Ishikawa (cell line): ENCODE measurements at regions not wholly inside any gene's neighbourhood (a gene's known extent, or its start where the extent isn't known, plus 50 kb on each side); places are given as distances from the start of the nearest gene placed in this dataset.

ENCODE experiments used
- CEBPB ChIP-seq: IDR thresholded peaks from 2 replicates; pipeline ENCODE4 v1.6.1; 2012
- CREB1 ChIP-seq: IDR thresholded peaks from 2 replicates; pipeline ENCODE4 v1.6.1; 2012; ENCODE audit warnings: low read depth
- EGR1 ChIP-seq: IDR thresholded peaks from 2 replicates; pipeline ENCODE4 v1.6.1; 2012
- EP300 ChIP-seq: IDR thresholded peaks from 2 replicates; pipeline ENCODE4 v1.6.1; 2012; ENCODE audit warnings: borderline replicate concordance
- FOXM1 ChIP-seq: IDR thresholded peaks from 2 replicates; pipeline ENCODE4 v1.6.1; 2012; ENCODE audit warnings: low read depth, borderline replicate concordance
- NFIC ChIP-seq: IDR thresholded peaks from 2 replicates; pipeline ENCODE4 v1.6.1; 2012
- RAD21 ChIP-seq: IDR thresholded peaks from 2 replicates; pipeline ENCODE4 v1.6.1; 2012; ENCODE audit warnings: low read depth
- TAF1 ChIP-seq: IDR thresholded peaks from 2 replicates; pipeline ENCODE4 v1.6.1; 2012; ENCODE audit warnings: low read depth, mild to moderate bottlenecking
- TCF12 ChIP-seq: IDR thresholded peaks from 2 replicates; pipeline ENCODE4 v1.6.1; 2012; ENCODE audit warnings: low read depth
- TEAD4 ChIP-seq: IDR thresholded peaks from 2 replicates; pipeline ENCODE4 v1.6.1; 2012
- YY1 ChIP-seq: IDR thresholded peaks from 2 replicates; pipeline ENCODE4 v1.6.1; 2012; ENCODE audit warnings: low read depth
- ZBTB7A ChIP-seq: IDR thresholded peaks from 2 replicates; pipeline ENCODE4 v1.6.1; 2012; ENCODE audit warnings: low read depth
- TF ChIP-seq, protein P1 (sequence below): IDR thresholded peaks from 2 replicates; pipeline ENCODE4 v1.6.1; 2012
- TF ChIP-seq, protein P2 (sequence below): IDR thresholded peaks from 2 replicates; pipeline ENCODE4 v1.6.1; 2012
- TF ChIP-seq, protein P3 (sequence below): IDR thresholded peaks from 2 replicates; pipeline ENCODE4 v1.6.1; 2012; ENCODE audit warnings: low read depth, mild to moderate bottlenecking

DNA sequence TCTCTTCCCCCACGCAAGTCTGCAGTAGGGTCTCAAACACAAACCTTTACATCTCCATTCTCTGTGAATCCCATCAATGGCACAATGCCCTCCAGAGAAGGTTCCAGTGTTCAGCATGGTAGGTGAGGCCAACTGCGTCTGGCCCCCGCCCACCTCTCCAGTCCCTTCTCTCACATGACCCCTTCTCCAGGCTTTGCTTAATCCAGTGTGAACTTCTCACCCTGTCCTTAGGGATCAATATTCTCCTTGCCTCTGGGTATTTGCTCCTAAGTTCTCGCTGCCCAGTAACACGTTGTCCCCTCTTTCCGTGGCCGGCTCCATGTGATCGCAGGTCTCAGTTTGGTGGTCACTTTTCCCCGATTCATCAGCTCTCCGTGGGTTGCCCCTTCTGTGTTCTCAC is 225.1 kb upstream of the PMEPA1 start:
- no peak for TF ChIP-seq RAD21
- TF ChIP-seq TAF1: no peak
- no peak for TF ChIP-seq YY1
- no peak for TF ChIP-seq CREB1
- TF ChIP-seq ZBTB7A: no peak
- TF ChIP-seq EP300: no peak
- TF ChIP-seq FOXM1: no peak
- TF ChIP-seq NFIC: no peak
- TF ChIP-seq, protein P1, sequence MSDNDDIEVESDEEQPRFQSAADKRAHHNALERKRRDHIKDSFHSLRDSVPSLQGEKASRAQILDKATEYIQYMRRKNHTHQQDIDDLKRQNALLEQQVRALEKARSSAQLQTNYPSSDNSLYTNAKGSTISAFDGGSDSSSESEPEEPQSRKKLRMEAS: no peak
- TF ChIP-seq TCF12: no peak
- no peak for TF ChIP-seq CEBPB
- TF ChIP-seq TEAD4: no peak
- no peak for TF ChIP-seq EGR1
- TF ChIP-seq, protein P2, sequence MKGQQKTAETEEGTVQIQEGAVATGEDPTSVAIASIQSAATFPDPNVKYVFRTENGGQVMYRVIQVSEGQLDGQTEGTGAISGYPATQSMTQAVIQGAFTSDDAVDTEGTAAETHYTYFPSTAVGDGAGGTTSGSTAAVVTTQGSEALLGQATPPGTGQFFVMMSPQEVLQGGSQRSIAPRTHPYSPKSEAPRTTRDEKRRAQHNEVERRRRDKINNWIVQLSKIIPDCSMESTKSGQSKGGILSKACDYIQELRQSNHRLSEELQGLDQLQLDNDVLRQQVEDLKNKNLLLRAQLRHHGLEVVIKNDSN: no peak

DNA sequence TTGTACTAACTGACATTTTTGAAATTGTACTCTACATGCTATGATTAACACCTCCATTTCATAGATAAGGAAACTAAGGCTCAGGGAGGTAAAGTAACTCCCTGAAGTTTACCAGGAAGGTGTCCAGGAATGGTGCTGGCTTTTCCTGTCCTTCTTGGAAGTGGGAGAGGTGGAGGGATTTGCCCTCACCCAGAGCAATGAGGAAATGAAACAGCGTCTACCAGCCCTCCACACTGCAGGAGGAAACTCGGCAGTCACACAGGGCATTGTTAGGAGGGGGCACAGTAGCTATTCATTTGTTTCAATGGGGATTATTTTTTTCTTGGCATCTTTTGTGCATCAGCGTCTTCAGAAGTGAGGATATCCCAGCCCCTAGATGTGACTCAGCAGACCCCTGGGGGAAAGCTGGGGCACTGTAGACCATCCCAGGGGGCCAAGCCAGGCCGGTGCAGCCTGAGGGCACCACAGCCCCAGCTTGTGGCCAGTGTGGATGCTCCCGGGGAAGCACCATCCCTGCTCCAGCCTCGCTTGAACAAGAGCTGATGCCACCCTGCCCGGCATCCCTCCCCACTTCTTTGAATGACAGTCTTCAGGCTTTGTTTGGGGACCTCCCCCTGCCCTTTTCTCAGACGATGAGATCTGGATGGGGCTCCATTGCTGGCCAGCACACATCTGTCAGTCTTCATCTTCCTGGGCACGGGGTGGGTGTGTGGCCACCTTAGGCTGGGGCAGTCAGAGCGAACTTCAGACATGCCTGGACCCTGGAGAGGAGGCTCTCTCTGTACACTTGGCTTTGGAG is 224.4 kb upstream of the PMEPA1 start:
- no peak for TF ChIP-seq CEBPB
- no peak for TF ChIP-seq YY1
- no peak for TF ChIP-seq EGR1
- TF ChIP-seq, protein P2: no peak
- no peak for TF ChIP-seq TEAD4
- no peak for TF ChIP-seq FOXM1
- TF ChIP-seq TAF1: no peak
- no peak for TF ChIP-seq EP300
- TF ChIP-seq NFIC: no peak
- TF ChIP-seq, protein P1: no peak
- TF ChIP-seq CREB1: no peak
- TF ChIP-seq TCF12: no peak
- TF ChIP-seq, protein P3, sequence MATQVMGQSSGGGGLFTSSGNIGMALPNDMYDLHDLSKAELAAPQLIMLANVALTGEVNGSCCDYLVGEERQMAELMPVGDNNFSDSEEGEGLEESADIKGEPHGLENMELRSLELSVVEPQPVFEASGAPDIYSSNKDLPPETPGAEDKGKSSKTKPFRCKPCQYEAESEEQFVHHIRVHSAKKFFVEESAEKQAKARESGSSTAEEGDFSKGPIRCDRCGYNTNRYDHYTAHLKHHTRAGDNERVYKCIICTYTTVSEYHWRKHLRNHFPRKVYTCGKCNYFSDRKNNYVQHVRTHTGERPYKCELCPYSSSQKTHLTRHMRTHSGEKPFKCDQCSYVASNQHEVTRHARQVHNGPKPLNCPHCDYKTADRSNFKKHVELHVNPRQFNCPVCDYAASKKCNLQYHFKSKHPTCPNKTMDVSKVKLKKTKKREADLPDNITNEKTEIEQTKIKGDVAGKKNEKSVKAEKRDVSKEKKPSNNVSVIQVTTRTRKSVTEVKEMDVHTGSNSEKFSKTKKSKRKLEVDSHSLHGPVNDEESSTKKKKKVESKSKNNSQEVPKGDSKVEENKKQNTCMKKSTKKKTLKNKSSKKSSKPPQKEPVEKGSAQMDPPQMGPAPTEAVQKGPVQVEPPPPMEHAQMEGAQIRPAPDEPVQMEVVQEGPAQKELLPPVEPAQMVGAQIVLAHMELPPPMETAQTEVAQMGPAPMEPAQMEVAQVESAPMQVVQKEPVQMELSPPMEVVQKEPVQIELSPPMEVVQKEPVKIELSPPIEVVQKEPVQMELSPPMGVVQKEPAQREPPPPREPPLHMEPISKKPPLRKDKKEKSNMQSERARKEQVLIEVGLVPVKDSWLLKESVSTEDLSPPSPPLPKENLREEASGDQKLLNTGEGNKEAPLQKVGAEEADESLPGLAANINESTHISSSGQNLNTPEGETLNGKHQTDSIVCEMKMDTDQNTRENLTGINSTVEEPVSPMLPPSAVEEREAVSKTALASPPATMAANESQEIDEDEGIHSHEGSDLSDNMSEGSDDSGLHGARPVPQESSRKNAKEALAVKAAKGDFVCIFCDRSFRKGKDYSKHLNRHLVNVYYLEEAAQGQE: no peak
- TF ChIP-seq RAD21: no peak
- TF ChIP-seq ZBTB7A: no peak

DNA sequence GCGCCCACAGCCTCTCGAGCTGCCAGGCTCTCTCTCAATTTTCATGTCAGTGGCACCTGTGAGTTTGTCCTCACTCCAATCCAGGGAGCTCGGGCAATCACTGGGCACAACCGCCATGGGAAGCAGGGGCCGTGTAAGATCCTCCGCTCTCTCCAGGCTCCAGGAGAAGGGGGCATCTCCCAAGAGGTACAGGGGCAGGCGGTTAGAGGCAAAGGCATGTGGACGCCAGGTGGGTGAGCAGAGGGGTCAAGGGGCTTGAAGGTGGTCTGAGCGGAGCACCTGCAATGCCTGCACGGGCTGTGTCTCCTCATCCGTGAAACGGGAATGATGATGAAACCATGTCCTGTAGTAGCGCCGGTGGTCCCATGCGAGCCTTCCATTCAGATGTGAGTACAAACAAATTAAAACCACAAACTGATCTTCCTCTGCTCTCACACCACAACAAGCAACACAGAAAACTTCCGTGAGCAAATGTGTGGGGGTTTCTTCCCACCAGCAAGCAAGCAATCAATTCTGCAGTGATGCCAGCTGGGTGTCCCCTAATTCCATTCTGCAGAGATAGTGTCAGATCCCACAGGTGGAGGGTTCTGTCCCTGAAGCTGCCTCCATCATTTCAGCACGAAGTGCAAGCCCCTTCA is 222.5 kb upstream of the PMEPA1 start:
- no peak for TF ChIP-seq CEBPB
- no peak for TF ChIP-seq EGR1
- no peak for TF ChIP-seq TCF12
- TF ChIP-seq YY1: no peak
- TF ChIP-seq, protein P1: no peak
- TF ChIP-seq, protein P3: no peak
- no peak for TF ChIP-seq TEAD4
- TF ChIP-seq EP300: no peak
- TF ChIP-seq, protein P2: no peak
- TF ChIP-seq ZBTB7A: no peak
- no peak for TF ChIP-seq FOXM1
- no peak for TF ChIP-seq NFIC
- no peak for TF ChIP-seq RAD21
- no peak for TF ChIP-seq TAF1

DNA sequence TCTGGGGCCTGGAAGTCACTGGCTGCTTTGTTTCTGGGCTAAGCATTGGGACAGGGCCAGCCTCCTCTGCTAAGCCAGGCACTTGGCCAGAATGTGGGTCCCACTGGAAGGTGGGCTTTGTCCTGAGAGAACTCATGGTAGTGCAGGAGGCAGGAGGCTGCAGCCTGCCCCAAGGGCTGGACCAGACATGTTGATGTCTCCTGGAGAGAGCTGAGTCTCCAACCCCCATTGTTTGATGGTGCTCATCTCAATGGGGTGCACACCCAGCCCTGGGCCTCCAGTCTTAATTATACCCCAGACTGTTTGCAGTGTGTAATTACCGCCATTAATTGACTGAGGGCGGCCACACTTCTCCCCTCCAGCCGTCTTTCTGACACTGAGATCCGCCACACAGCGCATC is 220.5 kb upstream of the PMEPA1 start:
- TF ChIP-seq NFIC: no peak
- no peak for TF ChIP-seq YY1
- no peak for TF ChIP-seq TCF12
- TF ChIP-seq TAF1: no peak
- TF ChIP-seq CREB1: no peak
- TF ChIP-seq, protein P2: no peak
- TF ChIP-seq, protein P3: no peak
- TF ChIP-seq TEAD4: no peak
- no peak for TF ChIP-seq ZBTB7A
- TF ChIP-seq, protein P1: no peak
